Astrocyte of the spinal cord (primary cell): ENCODE measurements at regions not wholly inside any gene's neighbourhood (a gene's known extent, or its start where the extent isn't known, plus 50 kb on each side); places are given as distances from the start of the nearest gene placed in this dataset.

Source experiments
- DNase-seq: peaks from one replicate; pipeline ENCODE4 v3.0.0; 2011; ENCODE audit warnings: low read depth, low spot score
- H3K4me3 ChIP-seq: 2 replicates; pipeline ENCODE4 v1.5.1; 2011; ENCODE audit warnings: low read depth, mild to moderate bottlenecking, low read length, moderate library complexity
- CTCF ChIP-seq: IDR thresholded peaks from 2 replicates; pipeline ENCODE4 v1.5.1; 2012; ENCODE audit warnings: low read depth, mild to moderate bottlenecking, low read length, inconsistent platforms
- in situ Hi-C: cut with HindIII; loops from 2 replicates; pipeline ENCODE4 v1.10.0; 2017; ENCODE audit warnings: low sequenced_read_pairs

GRCh38 chr1:237999426-238000052 is 108.8 kb upstream of the ZP4 start:
- in situ Hi-C loops, result no loop called here
- no peak overlapping the region for H3K4me3 ChIP-seq
- TF ChIP-seq CTCF, result no peak
- no peak for DNase-seq

GRCh38 chr1:237998581-237998980 is 107.9 kb upstream of the ZP4 start:
- TF ChIP-seq CTCF, result no peak
- H3K4me3 ChIP-seq, result no peak overlapping the region
- in situ Hi-C loops, result no loop called here
- no peak for DNase-seq

- in situ Hi-C loops, result no loop called here
- H3K4me3 ChIP-seq, result no peak overlapping the region
- TF ChIP-seq CTCF, result no peak
- DNase-seq, result no peak
Observed at GRCh38 chr1:237983496-237983895, 92.8 kb upstream of the ZP4 start.

- no peak for TF ChIP-seq CTCF
- DNase-seq, result no peak
- no peak overlapping the region for H3K4me3 ChIP-seq
Observed at GRCh38 chr1:237981223-237981622, 90.5 kb upstream of the ZP4 start.

GRCh38 chr1:237976331-237976730 is 85.6 kb upstream of the ZP4 start:
- no peak for DNase-seq
- H3K4me3 ChIP-seq, result no peak overlapping the region
- in situ Hi-C loops, result no loop called here
- no peak for TF ChIP-seq CTCF

More at GRCh38 chr1:237981223-237981622, 90.5 kb upstream of the ZP4 start:
- in situ Hi-C loops, result no loop called here

GRCh38 chr1:237975903-237976302 is 85.2 kb upstream of the ZP4 start:
- in situ Hi-C loops, result no loop called here
- TF ChIP-seq CTCF, result no peak

More at GRCh38 chr1:237975903-237976302, 85.2 kb upstream of the ZP4 start:
- no peak for DNase-seq
- no peak overlapping the region for H3K4me3 ChIP-seq
